SK-N-SH (cell line): ENCODE measurements at regions not wholly inside any gene's neighbourhood (a gene's known extent, or its start where the extent isn't known, plus 50 kb on each side); places are given as distances from the start of the nearest gene placed in this dataset.
"Not testable (repeated sequence)": the region's sequence is repeated elsewhere in the genome, so short reads cannot be mapped to it uniquely, and the experiment has no call there.

Experiments
- JUND ChIP-seq: IDR thresholded peaks from 2 replicates; pipeline ENCODE4 v1.4.0; 2012
- RAD21 ChIP-seq: IDR thresholded peaks from 2 replicates; pipeline ENCODE4 v1.6.1; 2012; ENCODE audit warnings: mild to moderate bottlenecking, low read length
- TF ChIP-seq, protein P1 (sequence below): fragments of 200-600 bp; sonication (generic); IDR thresholded peaks from 2 replicates; pipeline ENCODE4 v1.6.1; 2017; ENCODE audit warnings: antibody characterized with exemption, mild to moderate bottlenecking, moderate library complexity
- TF ChIP-seq, protein P2 (sequence below): IDR thresholded peaks from 2 replicates; pipeline ENCODE4 v1.6.1; 2012; ENCODE audit warnings: mild to moderate bottlenecking, low read depth, low read length, moderate library complexity

- TF ChIP-seq, protein P1, sequence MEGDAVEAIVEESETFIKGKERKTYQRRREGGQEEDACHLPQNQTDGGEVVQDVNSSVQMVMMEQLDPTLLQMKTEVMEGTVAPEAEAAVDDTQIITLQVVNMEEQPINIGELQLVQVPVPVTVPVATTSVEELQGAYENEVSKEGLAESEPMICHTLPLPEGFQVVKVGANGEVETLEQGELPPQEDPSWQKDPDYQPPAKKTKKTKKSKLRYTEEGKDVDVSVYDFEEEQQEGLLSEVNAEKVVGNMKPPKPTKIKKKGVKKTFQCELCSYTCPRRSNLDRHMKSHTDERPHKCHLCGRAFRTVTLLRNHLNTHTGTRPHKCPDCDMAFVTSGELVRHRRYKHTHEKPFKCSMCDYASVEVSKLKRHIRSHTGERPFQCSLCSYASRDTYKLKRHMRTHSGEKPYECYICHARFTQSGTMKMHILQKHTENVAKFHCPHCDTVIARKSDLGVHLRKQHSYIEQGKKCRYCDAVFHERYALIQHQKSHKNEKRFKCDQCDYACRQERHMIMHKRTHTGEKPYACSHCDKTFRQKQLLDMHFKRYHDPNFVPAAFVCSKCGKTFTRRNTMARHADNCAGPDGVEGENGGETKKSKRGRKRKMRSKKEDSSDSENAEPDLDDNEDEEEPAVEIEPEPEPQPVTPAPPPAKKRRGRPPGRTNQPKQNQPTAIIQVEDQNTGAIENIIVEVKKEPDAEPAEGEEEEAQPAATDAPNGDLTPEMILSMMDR: not testable (repeated sequence)
- TF ChIP-seq, protein P2, sequence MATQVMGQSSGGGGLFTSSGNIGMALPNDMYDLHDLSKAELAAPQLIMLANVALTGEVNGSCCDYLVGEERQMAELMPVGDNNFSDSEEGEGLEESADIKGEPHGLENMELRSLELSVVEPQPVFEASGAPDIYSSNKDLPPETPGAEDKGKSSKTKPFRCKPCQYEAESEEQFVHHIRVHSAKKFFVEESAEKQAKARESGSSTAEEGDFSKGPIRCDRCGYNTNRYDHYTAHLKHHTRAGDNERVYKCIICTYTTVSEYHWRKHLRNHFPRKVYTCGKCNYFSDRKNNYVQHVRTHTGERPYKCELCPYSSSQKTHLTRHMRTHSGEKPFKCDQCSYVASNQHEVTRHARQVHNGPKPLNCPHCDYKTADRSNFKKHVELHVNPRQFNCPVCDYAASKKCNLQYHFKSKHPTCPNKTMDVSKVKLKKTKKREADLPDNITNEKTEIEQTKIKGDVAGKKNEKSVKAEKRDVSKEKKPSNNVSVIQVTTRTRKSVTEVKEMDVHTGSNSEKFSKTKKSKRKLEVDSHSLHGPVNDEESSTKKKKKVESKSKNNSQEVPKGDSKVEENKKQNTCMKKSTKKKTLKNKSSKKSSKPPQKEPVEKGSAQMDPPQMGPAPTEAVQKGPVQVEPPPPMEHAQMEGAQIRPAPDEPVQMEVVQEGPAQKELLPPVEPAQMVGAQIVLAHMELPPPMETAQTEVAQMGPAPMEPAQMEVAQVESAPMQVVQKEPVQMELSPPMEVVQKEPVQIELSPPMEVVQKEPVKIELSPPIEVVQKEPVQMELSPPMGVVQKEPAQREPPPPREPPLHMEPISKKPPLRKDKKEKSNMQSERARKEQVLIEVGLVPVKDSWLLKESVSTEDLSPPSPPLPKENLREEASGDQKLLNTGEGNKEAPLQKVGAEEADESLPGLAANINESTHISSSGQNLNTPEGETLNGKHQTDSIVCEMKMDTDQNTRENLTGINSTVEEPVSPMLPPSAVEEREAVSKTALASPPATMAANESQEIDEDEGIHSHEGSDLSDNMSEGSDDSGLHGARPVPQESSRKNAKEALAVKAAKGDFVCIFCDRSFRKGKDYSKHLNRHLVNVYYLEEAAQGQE: not testable (repeated sequence)
- not testable (repeated sequence) for TF ChIP-seq RAD21, JUND
These were observed 269.0 kb upstream of the MKLN1 start for GRCh38 chr7:131058561-131059288.
